22Rv1 (cell line): ENCODE measurements at regions not wholly inside any gene's neighbourhood (a gene's known extent, or its start where the extent isn't known, plus 50 kb on each side); places are given as distances from the start of the nearest gene placed in this dataset.

ENCODE experiments used
- ZFX ChIP-seq: fragments of 450-650 bp; IDR thresholded peaks from 2 replicates; pipeline ENCODE4 v1.6.1; 2017; ENCODE audit warnings: antibody characterized with exemption, borderline replicate concordance
- TF ChIP-seq, protein P1 (sequence below): fragments of 450-650 bp; IDR thresholded peaks from 2 replicates; pipeline ENCODE4 v1.5.1; 2017; ENCODE audit warnings: mild to moderate bottlenecking

DNA sequence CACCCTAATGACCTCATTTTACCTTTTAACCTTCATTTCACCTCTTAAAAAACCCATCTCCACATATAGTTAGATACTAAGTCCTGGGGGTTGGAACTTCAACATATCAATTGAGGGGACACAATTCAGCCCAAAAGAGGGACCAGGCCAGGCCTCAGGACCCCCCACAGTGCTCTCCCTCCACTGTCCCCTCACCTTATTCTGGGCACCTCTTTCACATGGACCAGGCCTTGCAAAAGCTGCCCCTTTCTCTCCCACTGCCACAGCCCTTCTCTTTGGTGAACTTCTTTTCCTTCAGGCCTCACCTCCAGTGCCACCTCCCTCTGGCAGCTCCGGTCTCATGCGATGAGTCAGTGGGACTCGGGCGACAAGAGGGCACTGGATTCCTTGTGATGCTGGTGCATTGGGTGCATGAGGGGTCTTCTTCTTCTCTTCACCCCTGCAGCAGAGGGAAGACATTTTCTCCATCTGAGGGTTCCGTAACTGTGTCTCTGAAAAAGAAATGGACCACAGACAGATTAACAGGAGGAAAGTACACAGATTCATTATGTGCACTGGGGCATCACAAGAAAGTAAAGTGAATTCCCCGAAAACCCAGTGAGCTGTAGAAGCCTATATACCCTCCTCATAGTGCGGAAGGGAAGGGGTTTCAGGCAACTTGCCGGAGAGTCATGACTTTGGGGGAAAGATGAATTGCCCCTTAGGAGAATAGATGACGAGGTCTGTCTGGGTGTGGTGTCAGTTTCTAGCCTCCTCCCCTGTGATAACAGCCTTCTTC, 288.7 kb upstream of the IGFBP3 start:
- TF ChIP-seq, protein P1, sequence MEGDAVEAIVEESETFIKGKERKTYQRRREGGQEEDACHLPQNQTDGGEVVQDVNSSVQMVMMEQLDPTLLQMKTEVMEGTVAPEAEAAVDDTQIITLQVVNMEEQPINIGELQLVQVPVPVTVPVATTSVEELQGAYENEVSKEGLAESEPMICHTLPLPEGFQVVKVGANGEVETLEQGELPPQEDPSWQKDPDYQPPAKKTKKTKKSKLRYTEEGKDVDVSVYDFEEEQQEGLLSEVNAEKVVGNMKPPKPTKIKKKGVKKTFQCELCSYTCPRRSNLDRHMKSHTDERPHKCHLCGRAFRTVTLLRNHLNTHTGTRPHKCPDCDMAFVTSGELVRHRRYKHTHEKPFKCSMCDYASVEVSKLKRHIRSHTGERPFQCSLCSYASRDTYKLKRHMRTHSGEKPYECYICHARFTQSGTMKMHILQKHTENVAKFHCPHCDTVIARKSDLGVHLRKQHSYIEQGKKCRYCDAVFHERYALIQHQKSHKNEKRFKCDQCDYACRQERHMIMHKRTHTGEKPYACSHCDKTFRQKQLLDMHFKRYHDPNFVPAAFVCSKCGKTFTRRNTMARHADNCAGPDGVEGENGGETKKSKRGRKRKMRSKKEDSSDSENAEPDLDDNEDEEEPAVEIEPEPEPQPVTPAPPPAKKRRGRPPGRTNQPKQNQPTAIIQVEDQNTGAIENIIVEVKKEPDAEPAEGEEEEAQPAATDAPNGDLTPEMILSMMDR, result no peak
- TF ChIP-seq ZFX, result no peak
